NCI-H2081 treated with DMSO at 0.1 percent for 48 hours (cell line): ENCODE measurements at regions not wholly inside any gene's neighbourhood (a gene's known extent, or its start where the extent isn't known, plus 50 kb on each side); places are given as distances from the start of the nearest gene placed in this dataset.
"Not testable (repeated sequence)": the region's sequence is repeated elsewhere in the genome, so short reads cannot be mapped to it uniquely, and the experiment has no call there.

Experiments used
- DNase-seq: peaks from one replicate; lab custom pipeline; 2025; lab: John Stamatoyannopoulos, UW

DNA sequence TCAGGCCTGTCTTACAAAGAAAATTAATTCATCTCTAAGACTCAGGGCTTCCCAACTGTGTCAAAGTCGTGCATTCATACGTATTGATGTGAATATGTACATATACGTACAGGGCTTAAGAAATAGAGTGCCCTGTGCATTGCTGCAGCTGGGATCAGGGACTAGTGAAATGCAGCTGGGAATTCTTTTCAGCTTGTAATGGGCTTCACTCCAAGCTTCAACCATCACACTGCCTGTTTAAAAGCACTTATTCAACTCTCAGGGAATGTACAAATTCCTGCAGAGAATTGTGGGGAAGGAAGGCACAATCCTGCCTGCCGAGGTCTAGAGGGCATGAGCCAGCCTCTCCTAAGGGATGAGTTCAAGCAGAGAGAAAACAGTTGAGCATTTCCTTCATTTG lies 59.6 kb upstream of the MAN2A1 start:
- DNase-seq: no peak

DNA sequence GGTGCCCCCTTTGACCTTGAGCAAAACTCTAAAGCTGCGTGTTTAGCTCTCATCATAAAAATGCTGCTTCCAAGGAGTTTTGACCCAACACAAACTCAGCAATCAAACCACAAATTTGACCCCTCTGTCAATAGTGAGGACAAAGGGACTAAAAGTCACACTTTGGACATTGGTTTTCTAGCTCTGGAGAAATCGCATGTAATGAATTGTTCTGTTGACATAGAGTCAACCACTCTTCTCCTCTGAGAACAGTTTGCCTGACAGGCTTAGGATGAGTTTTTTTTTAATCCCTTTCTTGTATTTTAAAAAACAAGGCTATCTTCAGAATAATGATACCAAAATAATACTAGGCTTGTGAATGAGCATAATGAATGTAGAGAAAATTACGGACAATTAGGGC lies 61.1 kb upstream of the MAN2A1 start:
- no peak for DNase-seq

DNA sequence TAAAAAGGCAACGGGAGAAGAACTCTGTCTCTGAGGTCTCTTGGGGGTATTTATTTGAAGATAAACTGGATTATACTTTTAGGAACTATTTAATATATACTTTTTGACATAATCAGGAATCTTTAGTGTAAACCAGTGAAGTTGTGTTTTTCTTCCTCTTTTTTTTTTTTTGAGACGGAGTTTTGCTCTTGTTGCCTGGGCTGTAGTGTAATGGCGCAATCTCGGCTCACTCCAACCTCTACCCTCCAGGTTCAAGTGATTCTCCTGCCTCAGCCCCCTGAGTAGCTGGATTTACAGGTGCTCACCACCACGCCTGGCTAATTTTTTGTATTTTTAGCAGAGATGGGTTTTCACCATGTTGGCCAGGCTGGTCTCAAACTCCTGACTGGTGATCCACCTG lies 68.5 kb upstream of the MAN2A1 start:
- not testable (repeated sequence) for DNase-seq

DNA sequence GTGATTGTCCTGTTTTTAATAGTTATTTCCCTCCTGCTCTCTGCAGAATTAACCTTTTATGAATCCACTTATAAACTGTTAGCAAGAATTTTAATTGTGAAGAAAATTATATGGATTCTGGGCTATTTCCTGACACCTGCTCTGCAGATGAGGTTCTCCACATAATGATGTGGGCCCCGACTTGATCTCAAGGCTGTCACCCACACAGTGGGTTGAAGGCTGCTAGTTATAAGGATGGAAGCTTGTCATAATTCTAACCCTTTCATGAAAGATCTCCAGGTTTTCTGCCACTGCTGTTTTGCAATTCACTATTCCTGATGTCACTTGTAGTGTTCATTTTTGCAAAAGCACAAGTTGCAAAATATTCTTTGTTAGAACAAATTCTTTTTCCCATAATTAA lies 69.1 kb upstream of the MAN2A1 start:
- DNase-seq: no peak

DNA sequence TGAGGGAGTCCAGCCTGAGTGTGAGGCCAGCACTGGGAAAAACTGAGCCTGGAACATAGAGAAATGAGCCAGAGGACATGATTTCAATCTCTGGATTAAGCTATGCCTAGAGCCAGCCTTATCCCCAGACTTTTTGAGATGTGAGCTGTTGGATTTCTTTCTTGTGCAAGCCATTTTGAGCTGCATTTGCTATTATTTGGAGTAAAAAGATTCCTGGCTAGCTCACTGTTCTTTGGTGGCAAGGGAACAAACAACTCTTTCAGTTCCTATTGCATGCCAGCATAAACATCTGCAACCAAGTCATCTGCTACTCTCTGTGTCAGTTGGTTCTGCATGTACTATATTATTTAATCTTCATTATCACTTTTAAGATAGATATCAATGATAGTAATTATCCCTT lies 70.1 kb upstream of the MAN2A1 start:
- DNase-seq: no peak

DNA sequence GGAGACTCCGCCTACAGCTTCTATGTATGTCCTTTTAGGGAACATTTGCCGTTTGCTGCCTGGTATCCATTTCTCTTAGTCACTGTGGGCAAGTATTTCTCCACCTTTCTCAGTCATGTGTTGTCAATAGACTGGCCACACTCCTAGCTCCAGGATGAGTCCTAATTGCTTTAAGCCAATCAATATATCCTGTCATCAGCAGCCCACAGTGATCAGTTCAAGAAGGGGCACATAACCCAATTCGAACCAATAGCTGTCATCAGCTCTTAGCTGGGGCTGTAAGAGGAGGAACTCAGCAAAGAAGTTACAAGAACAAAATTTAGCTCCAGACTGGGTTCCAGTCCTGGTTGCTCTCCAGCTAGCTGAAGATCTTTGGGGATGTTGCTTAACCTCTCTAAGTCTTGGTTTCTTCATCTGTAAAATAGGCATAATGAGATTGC lies 70.7 kb upstream of the MAN2A1 start:
- DNase-seq: no peak

DNA sequence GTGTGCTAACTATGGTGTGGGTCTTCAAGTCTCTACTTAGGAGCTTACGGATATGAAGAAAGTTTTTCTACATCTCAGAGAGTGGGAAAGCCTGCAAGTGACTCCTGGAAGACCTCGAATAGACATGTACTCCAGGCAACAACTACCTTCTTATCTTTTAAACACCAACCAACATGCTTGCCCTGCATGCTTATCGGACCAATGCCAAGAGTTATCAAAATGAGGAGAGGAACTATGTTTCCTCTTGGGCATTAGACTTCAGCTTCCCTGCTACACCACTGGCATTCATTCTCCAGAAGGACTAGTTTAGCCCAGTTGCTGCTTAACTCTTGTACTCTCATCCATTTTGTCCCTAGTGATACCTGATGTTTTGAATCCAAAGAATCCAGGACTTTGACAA lies 74.7 kb upstream of the MAN2A1 start:
- DNase-seq: no peak

DNA sequence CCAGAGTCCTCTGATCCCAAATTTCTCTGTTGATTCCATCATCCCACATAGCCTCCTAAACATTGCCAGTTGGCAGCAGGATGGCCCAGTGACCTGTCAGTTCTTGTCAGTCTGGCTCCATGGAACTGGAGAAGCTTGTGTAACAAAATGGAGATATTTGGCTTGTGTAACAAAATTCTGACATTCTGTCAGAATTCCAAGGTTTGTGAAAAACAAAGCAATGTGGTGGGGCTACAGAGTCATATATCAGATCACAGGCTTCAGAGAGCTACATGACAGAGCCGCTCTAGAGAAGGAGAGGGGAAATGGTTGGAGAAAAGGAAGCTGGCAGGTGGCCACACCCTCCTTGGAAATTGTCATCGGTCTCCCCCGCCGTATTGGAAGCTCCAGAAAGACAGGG lies 75.4 kb upstream of the MAN2A1 start:
- no peak for DNase-seq

DNA sequence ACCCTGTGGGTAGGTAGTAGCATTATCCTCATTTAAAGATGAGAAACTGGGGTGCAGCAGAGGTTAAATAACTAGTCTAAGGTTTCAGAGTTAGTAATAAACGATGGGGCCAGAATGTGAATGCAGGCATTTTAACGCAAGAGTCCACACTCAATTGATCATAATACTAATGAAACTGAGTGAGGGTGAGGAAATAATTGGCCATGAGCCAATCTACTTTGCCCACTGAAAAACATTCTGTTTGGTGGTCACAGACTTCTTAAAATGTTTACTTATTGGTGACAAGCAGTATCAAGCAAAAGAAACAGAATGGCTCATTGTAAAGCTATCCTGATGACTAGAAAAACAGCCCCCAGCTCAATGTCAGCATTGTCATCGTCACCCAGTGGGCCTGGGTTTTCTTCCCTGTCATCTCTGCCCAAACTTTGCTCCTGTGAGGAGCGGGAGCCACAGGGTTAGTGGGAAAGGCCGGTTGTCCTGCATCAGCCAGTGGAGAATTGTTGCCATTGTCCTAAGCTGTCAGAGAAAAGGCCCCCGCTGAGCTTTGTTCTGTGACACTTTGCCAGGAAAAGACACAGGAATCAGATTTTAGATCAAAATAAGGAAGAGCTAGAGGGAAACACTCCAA lies 77.3 kb upstream of the MAN2A1 start:
- no peak for DNase-seq

DNA sequence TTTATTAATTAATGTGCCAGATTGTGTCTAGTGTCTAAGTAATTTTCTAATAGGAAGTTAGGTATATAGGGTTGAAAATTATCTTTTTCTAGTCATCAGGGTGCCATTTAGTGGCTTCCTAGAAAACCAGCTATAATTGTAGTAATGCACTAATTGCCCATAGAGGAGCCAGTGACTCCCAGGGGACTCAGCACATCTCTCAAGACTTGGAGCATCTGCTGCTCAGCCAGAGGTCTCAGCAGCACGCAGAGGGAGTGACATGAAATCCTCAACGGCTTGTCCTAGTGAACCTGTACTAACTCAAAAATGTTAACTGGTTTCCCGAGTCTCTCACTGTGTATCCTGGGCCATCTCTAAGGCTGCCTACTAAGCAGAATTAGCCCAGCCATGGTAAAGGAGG lies 78.2 kb upstream of the MAN2A1 start:
- no peak for DNase-seq

DNA sequence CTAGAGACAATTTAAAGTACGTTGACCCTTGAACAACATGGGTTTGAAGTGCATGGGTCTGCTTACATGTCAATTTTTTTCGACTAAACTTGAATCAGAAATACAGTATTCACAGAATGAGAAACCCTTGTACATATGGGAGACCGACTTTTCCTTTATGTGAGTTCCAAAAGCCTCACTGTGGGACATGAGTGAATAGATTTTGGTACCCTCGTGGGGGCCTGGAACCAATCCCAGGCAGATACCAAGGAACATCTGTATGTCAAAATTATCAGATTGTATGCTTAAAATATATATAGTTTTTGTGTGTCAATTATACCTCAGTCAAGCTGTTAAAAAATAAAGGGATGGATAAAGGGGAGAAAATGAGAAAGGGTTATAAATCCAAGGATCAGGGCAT lies 78.7 kb upstream of the MAN2A1 start:
- DNase-seq: no peak

DNA sequence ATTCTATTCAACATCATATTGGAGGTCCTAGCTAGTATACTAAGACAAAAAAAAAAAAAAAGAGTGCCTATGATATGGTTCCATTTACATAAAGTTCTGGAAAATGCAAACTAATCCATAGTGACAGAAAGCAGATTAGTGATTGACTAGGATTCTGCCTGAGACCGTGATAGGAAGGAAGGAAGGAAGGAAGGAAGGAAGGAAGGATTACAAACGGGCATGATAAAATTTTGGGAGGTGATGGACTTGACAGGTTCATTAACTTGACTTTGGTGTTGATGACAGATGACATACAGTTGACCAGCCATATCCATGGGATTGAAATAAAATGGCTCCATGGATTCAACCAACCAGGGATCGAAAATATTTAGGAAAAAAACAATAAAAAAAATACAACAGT lies 79.1 kb upstream of the MAN2A1 start:
- no peak for DNase-seq

DNA sequence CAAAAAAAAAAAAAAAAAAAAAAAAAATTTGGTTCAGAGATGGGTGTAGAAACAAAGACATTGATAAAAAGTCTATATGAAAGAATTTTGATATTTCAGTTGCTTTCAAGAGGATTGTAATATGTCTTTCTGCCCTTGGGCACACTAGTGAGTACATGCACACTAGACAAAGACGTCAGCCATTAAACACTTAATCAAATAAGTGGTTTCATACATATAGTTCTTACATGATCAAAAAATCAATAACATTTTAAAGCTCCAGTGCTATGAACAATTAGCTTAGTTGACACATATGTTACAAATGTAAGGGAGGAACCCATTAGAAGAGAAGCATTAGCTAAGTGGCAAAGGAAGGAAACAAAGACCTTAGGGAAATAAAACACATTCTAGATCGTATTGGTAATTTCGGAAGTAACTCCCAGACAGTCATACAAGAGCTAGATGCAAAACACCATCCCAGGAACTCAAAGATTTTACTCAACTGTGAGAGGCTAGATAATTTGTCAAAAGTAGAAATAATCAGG lies 84.5 kb upstream of the MAN2A1 start:
- no peak for DNase-seq

DNA sequence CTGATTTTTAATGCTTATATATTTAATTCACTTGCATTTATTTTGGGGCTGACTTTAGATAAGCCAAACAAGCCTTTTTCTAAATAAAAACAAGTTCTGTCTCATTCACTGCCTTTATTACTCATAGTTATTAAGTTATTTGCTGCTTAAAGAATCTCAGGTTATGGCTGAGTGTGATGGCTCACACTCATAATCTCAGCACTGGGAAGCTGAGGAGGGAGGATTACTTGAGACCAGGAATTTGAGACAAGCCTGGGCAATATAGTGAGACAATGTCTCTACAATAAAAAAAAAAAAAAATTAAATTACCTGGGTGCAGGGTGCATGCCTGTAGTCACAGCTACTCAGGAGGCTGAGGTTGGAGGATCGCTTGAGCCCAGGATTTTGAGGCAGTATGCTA lies 85.0 kb upstream of the MAN2A1 start:
- DNase-seq: no peak

DNA sequence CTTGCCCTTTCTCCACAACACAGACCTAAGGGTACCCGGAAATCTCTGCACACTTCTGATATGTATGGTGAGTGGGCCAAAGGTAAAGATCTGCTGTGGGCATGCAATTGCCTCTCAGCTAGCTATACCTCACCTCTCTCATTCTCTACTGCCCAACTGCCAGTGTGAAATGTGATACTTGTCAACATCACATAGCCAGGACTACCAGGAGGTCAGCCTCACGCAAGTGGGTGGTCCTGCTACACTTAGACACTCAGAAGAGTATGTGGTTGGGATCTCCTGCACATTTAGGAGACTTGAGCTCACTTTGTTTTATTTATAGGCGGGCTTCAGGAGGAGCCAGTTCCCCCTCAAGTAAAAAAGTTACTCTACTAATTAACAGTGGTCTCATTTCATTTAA lies 88.0 kb upstream of the MAN2A1 start:
- no peak for DNase-seq

DNA sequence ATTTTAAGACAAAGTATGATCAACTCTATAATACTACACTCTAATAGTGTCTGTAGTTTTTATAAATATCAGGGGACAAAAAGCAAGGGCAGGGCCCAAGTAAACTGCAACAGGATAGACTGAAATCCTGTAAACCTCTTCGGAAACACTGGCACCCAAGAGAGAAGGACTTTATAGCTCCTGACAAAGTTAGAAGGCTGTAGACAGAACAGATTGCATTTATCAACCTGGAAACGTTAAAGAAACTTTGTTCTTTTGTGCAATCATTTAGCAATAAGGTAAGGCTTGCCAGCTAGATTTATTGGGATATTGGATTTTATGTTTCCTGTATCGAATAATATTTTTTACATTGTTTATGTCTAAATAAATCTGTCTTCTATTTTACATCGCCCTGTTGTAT lies 91.8 kb upstream of the MAN2A1 start:
- DNase-seq: no peak

DNA sequence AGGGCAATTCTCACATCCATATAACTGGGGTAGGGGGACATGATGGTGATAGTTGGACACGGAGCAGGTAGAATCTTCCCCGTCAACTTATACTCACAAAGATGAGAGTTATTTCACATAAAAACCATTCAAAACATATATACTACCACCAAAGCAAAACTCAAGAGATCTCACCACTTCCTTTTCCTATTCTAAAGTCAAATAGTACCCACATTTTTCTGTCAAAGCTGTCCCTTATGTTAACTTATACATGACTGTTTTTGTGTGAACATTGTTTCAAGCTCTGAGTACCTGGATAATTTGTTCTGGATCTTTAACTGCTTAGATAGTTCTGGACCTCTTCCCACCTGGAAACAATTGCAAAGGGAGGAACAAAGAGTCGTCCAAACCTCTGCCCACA lies 95.5 kb upstream of the MAN2A1 start:
- no peak for DNase-seq

DNA sequence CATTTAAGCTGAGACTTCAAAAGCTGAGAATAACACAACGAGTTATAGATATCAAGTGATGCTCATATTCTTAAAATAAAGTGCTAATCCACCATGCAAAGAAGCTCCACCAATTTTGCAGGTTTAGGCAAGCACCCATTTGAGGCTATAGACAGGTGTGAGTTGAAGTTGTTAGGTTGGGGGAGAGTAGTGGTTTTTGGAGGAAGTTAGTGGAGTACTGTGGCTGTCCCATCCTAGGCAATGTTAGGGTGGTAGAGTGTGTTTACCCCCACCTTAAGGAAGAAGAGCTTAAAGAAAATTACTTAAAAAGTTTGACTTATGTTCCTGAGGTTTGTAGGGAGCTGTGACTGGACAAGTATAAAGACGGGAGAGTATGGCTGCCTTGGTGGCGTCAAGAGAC lies 98.9 kb upstream of the MAN2A1 start:
- no peak for DNase-seq

DNA sequence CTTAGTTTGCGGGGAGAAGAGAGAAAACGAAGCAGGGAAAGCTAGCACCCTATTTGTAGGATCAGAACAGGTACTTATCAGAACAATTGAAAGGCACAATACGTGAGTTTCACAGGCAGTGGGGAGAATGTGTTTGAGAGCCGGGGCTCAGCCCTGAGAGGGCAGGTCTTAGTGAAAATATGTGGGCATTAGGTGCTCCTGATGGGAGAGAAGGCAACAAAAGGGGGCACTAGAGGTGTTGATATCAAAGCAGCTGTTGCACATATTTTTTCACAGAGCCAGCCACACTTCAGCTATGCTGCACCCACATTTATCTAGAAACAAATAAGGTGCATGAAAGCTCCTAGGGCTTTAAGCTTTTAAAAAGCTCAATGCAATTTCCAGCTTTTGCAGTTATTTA lies 99.7 kb upstream of the MAN2A1 start:
- DNase-seq: no peak

DNA sequence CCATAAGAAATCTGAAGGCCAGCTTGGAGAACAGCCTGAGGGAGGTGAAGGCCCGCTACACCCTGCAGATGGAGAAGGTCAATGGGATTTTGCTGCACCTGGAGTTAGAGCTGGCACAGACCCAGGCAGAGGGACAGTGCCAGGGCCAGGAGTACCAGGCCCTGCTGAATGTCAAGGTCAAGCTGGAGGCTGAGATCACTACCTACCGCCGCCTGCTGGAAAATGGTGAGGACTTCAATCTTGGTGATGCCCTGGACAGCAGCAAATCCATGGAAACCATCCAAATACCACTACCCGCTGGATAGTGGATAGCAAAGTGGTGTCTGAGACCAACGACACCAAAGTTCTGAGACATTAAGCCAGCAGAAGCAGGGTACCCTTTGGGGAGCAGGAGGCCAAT lies 100.5 kb upstream of the MAN2A1 start:
- no peak for DNase-seq

DNA sequence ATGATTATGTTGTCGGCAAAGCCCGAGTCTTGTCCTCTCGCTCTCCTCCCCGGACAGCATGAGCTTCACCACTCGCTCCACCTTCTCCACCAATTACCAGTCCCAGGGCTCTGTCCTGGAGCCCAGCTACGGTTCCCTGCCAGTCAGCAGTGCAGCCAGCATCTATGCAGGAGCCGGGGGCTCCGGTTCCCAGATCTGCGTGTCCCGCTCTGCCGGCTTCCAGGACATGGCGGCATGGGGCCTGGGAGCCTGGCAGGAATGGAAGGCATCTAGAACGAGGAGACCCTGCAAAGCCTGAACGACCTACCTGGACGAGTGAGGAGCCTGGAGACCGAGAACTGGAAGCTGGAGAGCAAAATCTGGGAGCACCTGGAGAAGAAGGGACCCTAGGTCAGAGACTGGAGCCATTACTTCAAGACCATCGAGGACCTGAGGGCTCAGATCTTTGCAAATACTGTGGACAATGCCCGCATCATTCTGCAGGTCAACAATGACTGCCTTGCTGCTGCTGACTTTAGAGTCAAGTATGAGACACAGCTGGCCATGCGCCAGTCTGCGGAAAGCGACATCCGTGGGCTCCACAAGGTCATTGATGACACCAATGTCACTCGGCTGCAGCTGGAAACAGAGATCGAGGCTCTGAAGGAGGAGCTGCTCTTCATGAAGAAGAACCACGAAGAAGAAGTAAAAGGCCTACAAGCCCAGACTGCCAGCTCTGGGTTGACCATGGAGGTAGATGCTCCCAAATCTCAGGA lies 101.3 kb upstream of the MAN2A1 start:
- no peak for DNase-seq

DNA sequence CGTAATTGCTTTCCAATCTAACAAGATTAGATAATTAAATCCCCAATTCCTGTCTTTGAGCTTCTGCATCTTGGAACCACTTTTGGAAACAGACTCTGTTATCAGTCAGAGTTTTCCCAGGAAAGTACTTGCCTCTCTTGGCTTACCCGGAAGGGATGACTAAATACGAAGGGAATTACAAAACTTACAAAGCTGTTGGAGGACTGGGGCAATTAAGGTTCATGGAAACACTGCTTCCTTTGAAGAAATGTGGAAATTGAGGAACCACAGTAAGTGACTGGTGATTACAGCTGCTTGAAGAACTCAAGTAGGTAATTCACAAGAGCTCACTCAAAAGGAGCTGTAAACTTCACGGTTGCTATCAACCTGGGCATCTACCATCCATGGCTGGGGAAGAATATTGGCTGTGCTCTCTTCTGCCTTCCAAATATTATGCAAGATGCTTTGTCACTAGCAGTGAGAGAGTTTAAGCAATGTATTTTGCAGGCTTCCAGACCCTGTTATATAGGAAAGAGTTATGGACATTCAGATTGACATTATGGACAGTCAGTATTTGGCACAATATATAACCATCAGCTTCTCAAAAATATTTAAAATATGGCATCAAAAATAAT lies 104.6 kb upstream of the MAN2A1 start:
- DNase-seq: no peak

DNA sequence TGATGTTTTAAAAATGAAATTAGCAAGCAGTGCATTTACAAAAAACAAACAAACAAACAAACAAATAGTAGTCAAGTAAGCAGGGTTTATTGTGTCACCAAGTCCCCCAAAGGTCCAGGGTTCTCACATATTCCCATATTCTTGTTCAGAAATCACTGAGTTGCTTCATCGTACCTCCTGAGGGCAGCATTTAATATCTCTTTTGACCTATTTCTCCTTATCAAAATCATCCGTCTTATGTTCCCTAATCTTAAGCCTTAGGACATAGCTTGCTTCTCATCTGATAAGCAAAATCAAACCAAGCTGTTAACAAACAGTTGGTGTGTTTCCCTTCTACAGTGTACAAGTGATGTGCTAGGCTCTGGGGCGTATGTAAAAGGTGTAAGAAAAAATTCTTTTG lies 109.5 kb upstream of the MAN2A1 start:
- DNase-seq: no peak
